SK-N-SH treated with all-trans-retinoic acid at 6 μM for 48 hours (cell line): ENCODE measurements at regions not wholly inside any gene's neighbourhood (a gene's known extent, or its start where the extent isn't known, plus 50 kb on each side); places are given as distances from the start of the nearest gene placed in this dataset.

Experiments used
- ARNTL ChIP-seq: fragments of 450-650 bp; formaldehyde crosslinking; IDR thresholded peaks from 2 replicates; pipeline ENCODE4 v1.5.0; 2020; ENCODE audit warnings: low read depth, mild to moderate bottlenecking, moderate library complexity, borderline replicate concordance
- CSDC2 ChIP-seq: fragments of 250-450 bp; sonication (Bioruptor Pico); IDR thresholded peaks from 2 replicates; pipeline ENCODE4 v1.5.0; 2020; ENCODE audit warnings: mild to moderate bottlenecking, moderate library complexity
- GLIS3 ChIP-seq: fragments of 250-450 bp; sonication (Bioruptor Pico); IDR thresholded peaks from 2 replicates; pipeline ENCODE4 v1.5.0; 2020; ENCODE audit warnings: mild to moderate bottlenecking, moderate library complexity
- OSR1 ChIP-seq: fragments of 250-450 bp; sonication (Bioruptor Pico); IDR thresholded peaks from 2 replicates; pipeline ENCODE4 v1.8.0; 2022; ENCODE audit warnings: moderate library complexity, mild to moderate bottlenecking, inconsistent platforms
- RARB ChIP-seq: fragments of 250-450 bp; sonication (Bioruptor Pico); IDR thresholded peaks from 2 replicates; pipeline ENCODE4 v1.8.0; 2021; ENCODE audit warnings: mild to moderate bottlenecking, moderate library complexity
- TCF4 ChIP-seq: fragments of 250-450 bp; sonication (Bioruptor Pico); IDR thresholded peaks from 2 replicates; pipeline ENCODE4 v1.8.0; 2021; ENCODE audit warnings: mild to moderate bottlenecking, moderate library complexity, borderline replicate concordance
- ZC3H10 ChIP-seq: fragments of 250-450 bp; sonication (Bioruptor Pico); IDR thresholded peaks from 2 replicates; pipeline ENCODE4 v1.5.1; 2021; ENCODE audit warnings: mild to moderate bottlenecking, moderate library complexity
- ZNF70 ChIP-seq: fragments of 450-650 bp; formaldehyde crosslinking; IDR thresholded peaks from 2 replicates; pipeline ENCODE4 v1.5.0; 2020; ENCODE audit warnings: mild to moderate bottlenecking, moderate library complexity
- TF ChIP-seq, protein P1 (sequence below): fragments of 250-450 bp; sonication (Bioruptor Pico); IDR thresholded peaks from 2 replicates; pipeline ENCODE4 v1.8.0; 2020; ENCODE audit warnings: mild to moderate bottlenecking, moderate library complexity, borderline replicate concordance
- TF ChIP-seq, protein P2 (sequence below): fragments of 250-450 bp; sonication (Bioruptor Pico); IDR thresholded peaks from 2 replicates; pipeline ENCODE4 v1.8.0; 2021; ENCODE audit warnings: low read depth, mild to moderate bottlenecking, moderate library complexity, borderline replicate concordance

DNA sequence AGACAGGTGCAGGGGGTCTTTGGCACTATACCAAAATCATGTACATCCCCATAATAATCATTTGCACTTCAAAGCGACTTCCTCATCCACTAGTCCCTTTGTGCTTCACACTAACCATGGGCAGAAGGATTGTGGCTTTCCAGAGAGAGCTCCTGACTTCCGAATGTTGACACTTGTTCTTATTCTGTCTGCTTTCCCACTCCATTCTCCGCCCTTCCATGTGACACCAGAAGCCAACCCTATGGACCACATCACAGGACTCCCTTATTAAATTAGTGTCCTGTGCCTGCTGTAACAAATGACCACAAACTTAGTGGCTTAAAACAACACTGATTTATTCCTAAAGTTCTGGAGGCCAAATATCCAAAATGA is 91.6 kb downstream of the CMC2 start:
- TF ChIP-seq, protein P1, sequence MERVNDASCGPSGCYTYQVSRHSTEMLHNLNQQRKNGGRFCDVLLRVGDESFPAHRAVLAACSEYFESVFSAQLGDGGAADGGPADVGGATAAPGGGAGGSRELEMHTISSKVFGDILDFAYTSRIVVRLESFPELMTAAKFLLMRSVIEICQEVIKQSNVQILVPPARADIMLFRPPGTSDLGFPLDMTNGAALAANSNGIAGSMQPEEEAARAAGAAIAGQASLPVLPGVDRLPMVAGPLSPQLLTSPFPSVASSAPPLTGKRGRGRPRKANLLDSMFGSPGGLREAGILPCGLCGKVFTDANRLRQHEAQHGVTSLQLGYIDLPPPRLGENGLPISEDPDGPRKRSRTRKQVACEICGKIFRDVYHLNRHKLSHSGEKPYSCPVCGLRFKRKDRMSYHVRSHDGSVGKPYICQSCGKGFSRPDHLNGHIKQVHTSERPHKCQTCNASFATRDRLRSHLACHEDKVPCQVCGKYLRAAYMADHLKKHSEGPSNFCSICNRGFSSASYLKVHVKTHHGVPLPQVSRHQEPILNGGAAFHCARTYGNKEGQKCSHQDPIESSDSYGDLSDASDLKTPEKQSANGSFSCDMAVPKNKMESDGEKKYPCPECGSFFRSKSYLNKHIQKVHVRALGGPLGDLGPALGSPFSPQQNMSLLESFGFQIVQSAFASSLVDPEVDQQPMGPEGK: no peak
- TF ChIP-seq ZNF70 (CRISPR knock-in tag) (no peak), RARB (CRISPR knock-in tag) (no peak), TCF4 (CRISPR knock-in tag) (no peak), ARNTL (CRISPR knock-in tag) (no peak), OSR1 (CRISPR knock-in tag) (no peak), ZC3H10 (CRISPR knock-in tag) (no peak), CSDC2 (CRISPR knock-in tag) (no peak), GLIS3 (CRISPR knock-in tag) (no peak)
- TF ChIP-seq, protein P2, sequence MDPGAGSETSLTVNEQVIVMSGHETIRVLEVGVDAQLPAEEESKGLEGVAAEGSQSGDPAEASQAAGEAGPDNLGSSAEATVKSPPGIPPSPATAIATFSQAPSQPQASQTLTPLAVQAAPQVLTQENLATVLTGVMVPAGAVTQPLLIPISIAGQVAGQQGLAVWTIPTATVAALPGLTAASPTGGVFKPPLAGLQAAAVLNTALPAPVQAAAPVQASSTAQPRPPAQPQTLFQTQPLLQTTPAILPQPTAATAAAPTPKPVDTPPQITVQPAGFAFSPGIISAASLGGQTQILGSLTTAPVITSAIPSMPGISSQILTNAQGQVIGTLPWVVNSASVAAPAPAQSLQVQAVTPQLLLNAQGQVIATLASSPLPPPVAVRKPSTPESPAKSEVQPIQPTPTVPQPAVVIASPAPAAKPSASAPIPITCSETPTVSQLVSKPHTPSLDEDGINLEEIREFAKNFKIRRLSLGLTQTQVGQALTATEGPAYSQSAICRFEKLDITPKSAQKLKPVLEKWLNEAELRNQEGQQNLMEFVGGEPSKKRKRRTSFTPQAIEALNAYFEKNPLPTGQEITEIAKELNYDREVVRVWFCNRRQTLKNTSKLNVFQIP (CRISPR knock-in tag): no peak
